HG02678 (cell line): ENCODE measurements at regions not wholly inside any gene's neighbourhood (a gene's known extent, or its start where the extent isn't known, plus 50 kb on each side); places are given as distances from the start of the nearest gene placed in this dataset.

Experiments
- ATAC-seq: cut with Tn5 transposase; IDR thresholded peaks from one replicate; pipeline ENCODE4 v1.9.1; 2021; ENCODE audit warnings: mild to moderate bottlenecking, moderate library complexity; ENCODE audit not compliant: unreplicated experiment

DNA sequence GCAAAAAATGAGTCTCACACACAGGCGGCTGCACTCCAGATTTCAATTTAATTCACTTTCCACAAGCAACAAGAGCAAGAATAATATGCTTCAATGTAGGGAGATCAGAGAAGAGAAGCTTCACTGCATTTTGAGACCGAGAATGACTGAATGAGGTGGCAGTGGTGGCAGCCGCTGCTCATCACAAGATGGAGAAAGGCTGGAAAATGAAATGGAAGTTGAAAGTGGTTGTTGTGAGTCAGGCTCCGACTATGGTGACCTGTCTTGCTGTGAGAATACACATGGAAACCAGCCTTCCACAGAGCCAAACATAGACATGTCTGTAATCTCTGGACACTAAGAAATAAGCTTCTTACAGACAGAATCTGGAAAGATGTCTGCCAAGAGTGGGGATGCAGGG, 499.6 kb upstream of the LRRN3 start:
- ATAC-seq = no peak

DNA sequence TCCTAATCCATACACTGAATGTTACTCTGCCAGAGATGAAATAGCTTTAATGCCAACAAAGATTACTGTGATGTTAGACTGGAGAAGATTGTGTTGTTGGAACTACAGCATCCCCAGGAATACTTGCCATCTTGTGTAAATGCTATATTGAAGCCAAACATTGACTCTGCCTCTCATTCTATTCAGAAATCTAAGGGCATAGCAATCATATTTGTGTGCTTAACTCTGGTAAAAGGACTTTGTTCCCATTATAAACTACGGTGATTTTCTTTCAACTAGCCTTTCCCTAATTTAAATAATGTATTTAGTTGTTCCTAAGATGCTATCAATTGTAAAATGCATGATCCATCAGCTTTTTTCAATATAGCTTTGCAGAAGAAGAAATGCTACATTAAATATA, 498.4 kb upstream of the LRRN3 start:
- no peak for ATAC-seq

DNA sequence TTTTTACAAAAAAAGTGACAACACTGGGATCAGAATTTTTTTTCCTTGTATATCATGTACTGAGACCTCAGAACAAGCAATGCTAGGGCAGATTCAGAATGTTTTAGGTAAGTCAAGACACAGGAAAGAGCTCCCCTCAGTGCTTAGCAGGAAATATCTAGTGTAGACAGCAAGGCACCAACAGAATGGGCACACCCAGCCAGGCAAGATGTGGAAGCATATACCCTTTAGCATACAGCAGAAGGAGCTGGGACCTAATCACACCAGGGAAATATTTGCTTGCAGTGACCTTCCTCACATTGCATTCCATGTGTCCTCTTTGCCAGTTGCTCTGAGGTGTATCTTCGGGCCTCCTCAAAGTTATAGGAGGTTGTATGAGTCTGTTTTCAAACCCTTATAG, 497.6 kb upstream of the LRRN3 start:
- ATAC-seq = no peak

DNA sequence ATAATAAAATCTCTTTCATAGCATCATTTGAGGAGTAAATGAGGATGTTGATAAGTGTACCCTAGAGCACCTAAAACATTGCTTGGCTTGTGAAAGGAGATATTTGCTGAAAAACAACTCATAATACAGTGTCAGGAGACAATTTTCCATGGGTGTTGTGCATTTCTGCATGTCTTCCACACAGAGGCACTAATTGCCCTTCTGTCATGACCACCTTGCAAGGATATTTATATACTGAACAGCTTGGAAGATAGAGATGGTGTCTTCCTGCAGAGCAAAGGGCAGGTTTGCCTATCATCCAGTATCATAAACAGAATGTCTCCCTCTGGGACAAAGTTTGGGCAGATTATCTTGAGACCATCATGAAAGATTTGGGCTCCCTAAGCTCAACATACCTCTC, 495.2 kb upstream of the LRRN3 start:
- ATAC-seq = no peak

DNA sequence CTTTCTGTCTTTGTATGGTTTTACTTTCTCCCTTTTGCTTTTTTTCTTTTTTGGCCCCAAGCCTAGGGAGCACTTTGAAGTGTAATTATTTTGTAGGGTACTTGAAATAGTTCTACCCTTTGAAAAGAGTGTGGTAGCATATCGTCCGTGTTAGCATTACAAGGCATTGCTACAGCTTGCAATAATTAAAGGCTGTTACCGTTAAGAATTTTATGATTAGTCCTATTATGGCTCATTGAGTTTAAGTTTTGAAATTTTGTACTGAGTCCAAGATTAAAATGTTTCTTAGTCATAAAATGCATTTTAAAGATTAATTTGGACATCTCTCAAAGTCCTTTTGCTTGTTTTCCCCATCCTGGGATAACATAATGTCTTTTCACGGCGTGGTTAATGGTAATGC, 490.0 kb upstream of the LRRN3 start:
- ATAC-seq = no peak

DNA sequence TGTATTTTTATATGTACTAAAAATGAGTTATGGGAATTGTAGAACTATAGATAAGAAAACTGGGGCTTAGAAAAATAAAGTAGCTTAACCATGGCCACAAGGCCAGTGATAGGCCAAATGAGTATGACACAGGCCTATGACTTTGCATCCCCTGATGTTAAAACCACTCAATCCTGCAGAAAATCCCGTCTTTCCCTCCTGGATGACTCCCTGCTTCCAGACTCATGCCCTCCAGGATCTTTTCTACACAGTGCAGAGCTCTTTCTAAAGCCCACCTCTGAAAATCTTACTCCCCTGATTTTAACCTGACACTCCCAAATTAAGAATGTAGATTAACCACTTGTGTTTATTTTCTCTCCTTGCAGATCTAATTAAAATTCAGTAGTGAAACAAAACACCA, 489.2 kb upstream of the LRRN3 start:
- no peak for ATAC-seq

DNA sequence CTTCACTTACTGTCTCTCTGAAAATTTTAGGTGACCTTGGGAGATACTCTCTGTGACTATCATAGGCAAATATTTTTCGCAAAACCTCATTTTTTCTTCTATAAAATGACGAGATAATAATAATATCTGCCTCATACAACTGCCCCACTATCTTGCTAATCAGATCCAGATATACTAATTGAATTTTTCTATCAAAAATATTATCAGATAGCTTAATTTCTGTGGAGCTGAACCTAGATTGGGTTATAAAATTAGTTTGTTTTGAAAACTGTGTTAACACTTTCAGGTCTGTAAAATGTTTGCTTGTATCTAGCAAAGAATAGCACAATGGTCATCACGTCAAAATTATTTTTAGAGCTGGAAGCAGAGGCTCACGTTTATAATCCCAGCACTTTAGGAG, 486.7 kb upstream of the LRRN3 start:
- ATAC-seq = no peak

DNA sequence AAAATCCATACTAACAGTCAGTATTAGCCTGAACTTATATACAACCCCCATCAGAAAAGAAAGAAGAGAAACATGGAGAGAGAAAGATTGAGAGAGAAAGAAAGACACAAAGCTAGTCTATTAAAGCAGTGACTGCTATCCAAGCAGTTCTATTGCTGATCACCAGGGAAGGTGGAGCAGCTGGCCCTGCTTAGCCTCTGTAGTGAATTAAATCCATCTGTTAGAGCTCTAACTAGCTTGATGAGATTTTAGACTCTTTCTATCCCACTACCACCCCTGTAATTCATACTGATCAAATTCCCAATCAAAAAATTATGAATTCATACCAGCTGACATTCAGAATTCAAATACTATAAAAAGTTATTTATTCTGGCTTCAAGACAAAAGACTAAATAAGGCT, 486.0 kb upstream of the LRRN3 start:
- no peak for ATAC-seq

DNA sequence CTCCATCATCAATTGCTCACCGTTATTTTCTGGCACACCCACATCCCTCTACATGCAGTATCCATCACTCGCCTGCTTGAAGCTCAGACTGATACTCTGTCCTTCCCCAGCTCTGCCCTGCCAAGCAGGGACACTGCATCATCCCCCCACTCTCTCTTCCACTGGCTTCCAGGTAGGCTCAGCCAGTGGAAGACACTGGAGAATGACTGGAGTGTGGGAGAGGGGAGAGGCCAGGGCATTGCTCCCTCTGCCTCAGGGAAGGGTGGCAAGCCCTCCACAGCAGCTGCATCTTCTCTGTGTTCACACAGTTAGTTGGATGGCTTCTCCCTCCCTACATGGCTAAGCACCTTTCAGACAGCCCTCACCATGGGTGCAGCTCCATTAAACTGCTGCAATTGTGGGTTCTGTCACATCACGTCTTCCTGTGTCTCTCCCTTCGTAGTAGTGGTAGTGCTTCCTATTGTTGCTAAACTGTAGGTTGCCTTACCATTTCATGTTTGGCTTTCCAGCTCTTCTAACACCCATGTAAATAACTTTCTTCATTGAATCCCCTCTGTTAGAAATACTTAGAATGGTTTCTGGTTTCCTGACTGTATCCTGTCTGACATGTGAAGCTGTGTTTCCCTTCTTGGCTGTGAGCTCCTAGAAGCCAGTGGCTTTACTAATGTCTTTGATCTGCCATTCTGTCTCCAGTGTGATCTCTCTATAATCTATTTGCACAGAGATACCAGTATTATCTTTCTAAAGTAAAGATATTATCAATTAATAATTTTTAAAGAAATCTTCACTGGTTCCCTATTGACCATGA, 483.7 kb upstream of the LRRN3 start:
- no peak for ATAC-seq

DNA sequence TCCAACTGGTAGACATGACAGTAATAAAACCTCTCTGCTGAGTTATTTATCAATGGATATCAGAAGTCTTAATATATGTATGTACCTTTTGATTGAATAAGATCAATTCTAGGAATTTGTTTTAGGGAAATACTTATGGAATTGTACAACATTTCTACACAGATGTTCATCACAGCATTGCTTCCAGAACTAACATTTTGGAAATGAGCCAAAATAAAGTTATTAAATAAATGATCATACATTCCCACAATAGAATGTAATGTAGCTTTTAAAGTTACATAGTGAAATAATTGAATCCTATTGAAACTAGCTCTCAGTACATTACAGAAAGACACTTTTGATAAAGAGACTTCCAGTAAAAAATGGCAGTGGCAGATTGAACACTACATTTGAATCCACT, 481.6 kb upstream of the LRRN3 start:
- ATAC-seq = no peak

DNA sequence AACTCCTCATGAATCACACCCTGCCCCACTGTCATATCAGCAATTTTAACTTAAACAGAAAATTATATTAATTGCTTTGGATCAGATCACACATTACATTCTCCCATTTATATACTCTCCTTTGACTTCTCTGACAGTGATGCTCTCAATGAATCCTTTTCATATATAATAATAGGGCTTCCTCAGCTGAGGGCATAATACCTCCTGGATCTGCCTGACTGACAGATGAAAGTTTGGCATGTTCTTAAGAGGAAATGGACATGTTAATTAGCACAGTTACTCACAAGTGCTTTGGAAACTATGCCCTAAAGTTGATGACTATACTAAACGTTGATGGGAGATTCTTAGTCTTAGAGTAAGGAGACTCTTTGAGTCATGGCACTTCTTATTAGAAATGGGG, 478.2 kb upstream of the LRRN3 start:
- ATAC-seq = no peak
